ENCODE measurements at regions not wholly inside any gene's neighbourhood (a gene's known extent, or its start where the extent isn't known, plus 50 kb on each side); places are given as distances from the start of the nearest gene placed in this dataset.
A peak's percentile ranks its signal among the peaks of the same experiment; 100 is the strongest.

DNA sequence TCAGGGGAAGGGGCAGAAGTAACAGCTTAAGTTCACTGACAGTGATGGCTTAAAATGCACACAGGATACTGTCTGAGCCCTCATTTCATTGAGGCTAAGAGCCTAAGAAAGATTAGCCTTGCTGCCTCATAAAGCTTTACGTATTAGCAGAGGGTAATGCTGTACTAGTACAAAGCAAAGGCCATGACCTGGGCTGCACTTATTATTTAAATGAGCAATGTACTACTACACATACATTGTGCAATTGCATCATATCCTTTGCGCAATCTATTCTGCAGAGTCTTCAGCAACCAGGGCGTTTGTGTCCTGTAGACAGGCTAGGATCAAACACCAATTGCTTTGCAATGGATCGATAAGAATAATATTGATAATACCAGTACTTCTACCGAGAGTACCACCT lies 221.8 kb downstream of the TPRG1 start:
- no peaks in the 10 kb centered on the region for H3K9me3 ChIP-seq
- TF ChIP-seq, protein P1, sequence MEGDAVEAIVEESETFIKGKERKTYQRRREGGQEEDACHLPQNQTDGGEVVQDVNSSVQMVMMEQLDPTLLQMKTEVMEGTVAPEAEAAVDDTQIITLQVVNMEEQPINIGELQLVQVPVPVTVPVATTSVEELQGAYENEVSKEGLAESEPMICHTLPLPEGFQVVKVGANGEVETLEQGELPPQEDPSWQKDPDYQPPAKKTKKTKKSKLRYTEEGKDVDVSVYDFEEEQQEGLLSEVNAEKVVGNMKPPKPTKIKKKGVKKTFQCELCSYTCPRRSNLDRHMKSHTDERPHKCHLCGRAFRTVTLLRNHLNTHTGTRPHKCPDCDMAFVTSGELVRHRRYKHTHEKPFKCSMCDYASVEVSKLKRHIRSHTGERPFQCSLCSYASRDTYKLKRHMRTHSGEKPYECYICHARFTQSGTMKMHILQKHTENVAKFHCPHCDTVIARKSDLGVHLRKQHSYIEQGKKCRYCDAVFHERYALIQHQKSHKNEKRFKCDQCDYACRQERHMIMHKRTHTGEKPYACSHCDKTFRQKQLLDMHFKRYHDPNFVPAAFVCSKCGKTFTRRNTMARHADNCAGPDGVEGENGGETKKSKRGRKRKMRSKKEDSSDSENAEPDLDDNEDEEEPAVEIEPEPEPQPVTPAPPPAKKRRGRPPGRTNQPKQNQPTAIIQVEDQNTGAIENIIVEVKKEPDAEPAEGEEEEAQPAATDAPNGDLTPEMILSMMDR (IDR thresholded peaks at IDR 0.05), result no peak
- TF ChIP-seq EP300 (IDR thresholded peaks at IDR 0.05), result no peak
- TF ChIP-seq POLR2A (IDR thresholded peaks at IDR 0.05), result no peak
- TF ChIP-seq POLR2AphosphoS5 (IDR thresholded peaks at IDR 0.05), result no peak
- intact Hi-C loops (cut with DNase I; ENCODE audit: low total_unique reads), result no loop called here
- H3K27ac ChIP-seq, result peak overlapping the region in 3 of 5 donors; percentile 30 to 59 (median 56)
- H3K4me3 ChIP-seq, result no peak overlapping the region
- peaks cover 0 to 12% (median 0%) of the 10 kb centered on the region in 4 donors for H3K4me1 ChIP-seq
- no peaks in the 10 kb centered on the region for H3K36me3 ChIP-seq
- DNase-seq, result no peak
- H3K27me3 ChIP-seq, result no peaks in the 10 kb centered on the region
- 80 to 89% (median 84%) methylated on average over 5 of the region's 5 CpGs for WGBS, 5 donors

- H3K9me3 ChIP-seq, result no peaks in the 10 kb centered on the region
- H3K36me3 ChIP-seq, result no peaks in the 10 kb centered on the region
- no peak for TF ChIP-seq EP300 (IDR thresholded peaks at IDR 0.05)
- TF ChIP-seq POLR2AphosphoS5 (IDR thresholded peaks at IDR 0.05), result no peak
- TF ChIP-seq, protein P1 (IDR thresholded peaks at IDR 0.05), result no peak
- TF ChIP-seq POLR2A (IDR thresholded peaks at IDR 0.05), result no peak
- H3K27ac ChIP-seq, result no peak overlapping the region
- no peak overlapping the region for H3K4me3 ChIP-seq
- no peak for DNase-seq
- WGBS, 5 donors, result 39 to 50% (median 41%) methylated on average over 7 of the region's 7 CpGs
- no peaks in the 10 kb centered on the region for H3K27me3 ChIP-seq
- H3K4me1 ChIP-seq, result peaks cover 0 to 12% (median 0%) of the 10 kb centered on the region in 4 donors
- intact Hi-C loops (cut with DNase I; ENCODE audit: low total_unique reads), result no loop called here
These were observed 222.9 kb downstream of the TPRG1 start for GRCh38 chr3:189394599-189395121.

DNA sequence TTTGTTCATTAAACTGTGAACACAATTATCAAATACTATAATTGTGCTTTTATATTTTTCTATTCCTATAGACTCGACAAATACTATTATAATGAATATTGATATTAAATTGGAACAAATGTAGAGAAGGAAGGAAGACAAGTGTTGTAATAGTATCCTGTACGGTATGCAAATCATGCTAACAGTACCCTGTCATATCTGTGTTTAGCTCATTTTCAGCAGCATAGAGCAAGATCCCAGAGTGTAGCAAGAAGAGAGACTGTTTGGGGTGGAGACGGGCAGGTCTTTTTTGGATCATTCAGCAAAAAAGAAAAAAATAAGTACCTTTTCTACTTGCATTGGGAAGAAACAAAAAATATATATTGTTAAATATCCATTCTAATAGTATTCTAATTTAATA lies 224.1 kb downstream of the TPRG1 start:
- H3K4me3 ChIP-seq, result no peak overlapping the region
- DNase-seq, result no peak
- intact Hi-C loops (cut with DNase I; ENCODE audit: low total_unique reads), result no loop called here
- no peaks in the 10 kb centered on the region for H3K36me3 ChIP-seq
- H3K27me3 ChIP-seq, result no peaks in the 10 kb centered on the region
- 76 to 94% (median 92%) methylated on average over 3 of the region's 3 CpGs for WGBS, 5 donors
- no peak overlapping the region for H3K27ac ChIP-seq
- TF ChIP-seq EP300 (IDR thresholded peaks at IDR 0.05) (no peak), POLR2AphosphoS5 (IDR thresholded peaks at IDR 0.05) (no peak), POLR2A (IDR thresholded peaks at IDR 0.05) (no peak)
- TF ChIP-seq, protein P1 (IDR thresholded peaks at IDR 0.05), result no peak
- H3K9me3 ChIP-seq, result no peaks in the 10 kb centered on the region
- peaks cover 0 to 12% (median 0%) of the 10 kb centered on the region in 4 donors for H3K4me1 ChIP-seq

DNA sequence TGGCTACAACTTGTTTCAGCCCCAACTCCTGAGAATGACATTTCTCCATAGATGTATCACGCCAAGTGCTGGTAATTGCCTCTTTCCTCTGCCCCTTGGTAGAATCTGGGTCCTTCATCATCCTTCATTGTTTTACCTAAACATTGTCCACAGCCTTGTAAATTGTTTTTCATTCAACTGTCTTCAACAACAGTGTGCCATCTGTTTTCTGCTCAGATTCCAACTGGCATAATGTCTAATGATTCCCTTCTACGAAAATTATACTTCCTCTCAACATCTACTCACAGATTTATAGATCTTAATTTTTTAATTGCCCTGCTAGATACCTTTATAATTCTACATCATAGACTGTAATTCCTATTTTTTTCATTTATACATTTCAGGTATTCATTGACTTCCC lies 226.9 kb downstream of the TPRG1 start:
- Histone ChIP-seq H3K4me3 (no peak overlapping the region), H3K27ac (no peak overlapping the region), H3K4me1 (peaks cover 0 to 6% (median 0%) of the 10 kb centered on the region in 4 donors), H3K9me3 (no peaks in the 10 kb centered on the region), H3K36me3 (no peaks in the 10 kb centered on the region), H3K27me3 (no peaks in the 10 kb centered on the region)
- DNase-seq, result no peak
- intact Hi-C loops (cut with DNase I; ENCODE audit: low total_unique reads), result no loop called here
- TF ChIP-seq POLR2A (IDR thresholded peaks at IDR 0.05), result no peak
- no peak for TF ChIP-seq EP300 (IDR thresholded peaks at IDR 0.05)
- TF ChIP-seq, protein P1 (IDR thresholded peaks at IDR 0.05), result no peak
- no peak for TF ChIP-seq POLR2AphosphoS5 (IDR thresholded peaks at IDR 0.05)
- WGBS, 5 donors, result 84 to 97% (median 92%) methylated on average over 2 of the region's 2 CpGs
